Stimulated activated CD4-positive, alpha-beta T cell treated with anti-CD3 and anti-CD28 coated beads, Interleukin-15, amount 100 ng/mL, for 48 hours (primary cell): ENCODE measurements at regions not wholly inside any gene's neighbourhood (a gene's known extent, or its start where the extent isn't known, plus 50 kb on each side); places are given as distances from the start of the nearest gene placed in this dataset.
"Not testable (repeated sequence)": the region's sequence is repeated elsewhere in the genome, so short reads cannot be mapped to it uniquely, and the experiment has no call there.

Source experiments
- DNase-seq, 2 donors: peaks; one replicate each; pipeline ENCODE4 v3.0.0-alpha.2; 2020; ENCODE audit warnings: low read depth in 2 of 2

DNA sequence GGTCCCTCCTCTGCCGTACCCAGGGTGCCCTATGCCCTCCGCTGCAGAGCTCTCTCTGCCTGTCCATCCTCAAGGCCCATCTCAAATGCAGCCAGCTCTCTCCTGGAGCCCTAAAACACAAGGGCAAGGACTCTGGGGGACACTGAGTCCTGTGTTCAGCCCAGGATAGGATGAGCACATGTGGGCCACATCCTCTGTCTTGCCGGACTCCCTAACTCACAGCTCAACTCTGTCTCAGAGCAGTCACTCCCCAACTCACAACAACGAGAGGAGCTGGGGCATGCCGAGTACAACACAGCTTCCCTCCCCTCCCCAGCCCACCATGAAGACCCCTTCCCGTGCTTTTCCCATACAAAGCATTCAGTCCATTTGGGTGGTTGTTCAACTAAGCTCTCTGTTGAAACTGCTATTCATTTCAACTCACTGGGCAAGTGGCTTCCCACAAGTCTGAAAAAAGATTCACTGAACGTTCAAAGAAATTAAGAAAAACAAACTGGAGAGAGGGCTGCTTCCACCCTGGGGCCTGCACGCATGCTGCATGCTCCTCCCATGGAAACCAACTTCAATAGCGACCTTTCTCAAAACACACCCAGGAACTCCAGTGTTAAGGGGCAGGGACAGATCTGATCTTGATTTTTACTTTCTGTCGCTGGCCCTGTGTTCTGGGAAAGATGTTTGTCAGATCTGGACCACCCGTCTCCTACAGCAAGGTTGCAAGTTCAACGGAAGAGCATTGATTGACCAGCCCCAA, 124.3 kb upstream of the IGF1R start:
- no peak for DNase-seq

DNA sequence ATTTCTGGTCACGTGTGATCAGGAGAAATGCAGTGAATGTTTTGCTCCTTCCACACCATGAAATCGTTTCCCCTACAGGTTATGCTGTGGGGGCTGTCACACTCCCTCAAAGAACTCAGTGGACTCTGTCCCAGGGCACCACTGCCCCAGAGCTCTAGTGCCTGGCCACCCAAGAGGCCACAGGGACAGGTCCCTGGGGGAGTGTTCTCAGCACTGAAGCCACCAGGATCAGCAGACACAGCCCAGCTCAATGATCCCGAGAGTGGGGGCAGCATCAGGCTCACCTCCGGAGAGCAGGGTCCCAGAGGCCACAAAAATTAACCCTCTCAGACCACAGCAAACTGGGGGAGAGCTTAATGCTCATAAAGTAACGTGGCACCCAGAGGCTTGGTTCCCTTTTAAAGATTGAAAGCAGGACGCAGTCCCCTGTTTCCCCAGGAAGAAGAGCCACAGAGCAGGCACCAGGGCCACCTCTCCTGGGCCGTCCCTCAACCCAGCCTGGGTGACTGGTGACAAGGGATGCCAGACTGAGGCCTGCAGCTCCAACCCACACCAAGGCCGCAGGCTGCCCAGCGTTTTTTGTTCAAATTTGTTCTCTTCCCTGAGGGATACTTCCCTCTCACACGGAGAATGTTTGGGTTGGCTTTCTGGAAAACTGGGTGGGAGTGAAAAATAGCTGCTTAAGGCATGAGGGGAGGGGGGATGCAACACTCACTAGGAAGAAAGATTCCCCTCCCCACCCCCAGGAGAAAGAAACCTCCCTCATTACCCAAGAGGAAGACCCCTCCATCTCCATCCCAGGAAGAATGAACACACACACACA, 123.3 kb upstream of the IGF1R start:
- DNase-seq, result no peak

DNA sequence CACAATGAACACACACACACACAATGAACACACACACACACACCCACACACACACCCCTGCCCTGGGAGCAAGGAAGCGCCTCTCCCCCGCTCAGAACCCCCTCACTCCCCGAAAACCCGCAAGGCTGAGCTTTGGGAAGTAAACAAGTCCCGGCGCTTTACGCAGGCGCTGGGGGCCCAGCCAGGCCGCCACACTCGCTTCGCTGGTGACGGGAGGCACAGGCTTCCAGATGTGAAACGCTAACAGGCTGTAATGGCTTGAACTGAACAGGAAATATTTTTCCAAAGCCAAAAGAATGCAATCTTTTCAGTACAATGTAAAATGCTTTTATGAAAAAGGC, 122.7 kb upstream of the IGF1R start:
- no peak for DNase-seq

DNA sequence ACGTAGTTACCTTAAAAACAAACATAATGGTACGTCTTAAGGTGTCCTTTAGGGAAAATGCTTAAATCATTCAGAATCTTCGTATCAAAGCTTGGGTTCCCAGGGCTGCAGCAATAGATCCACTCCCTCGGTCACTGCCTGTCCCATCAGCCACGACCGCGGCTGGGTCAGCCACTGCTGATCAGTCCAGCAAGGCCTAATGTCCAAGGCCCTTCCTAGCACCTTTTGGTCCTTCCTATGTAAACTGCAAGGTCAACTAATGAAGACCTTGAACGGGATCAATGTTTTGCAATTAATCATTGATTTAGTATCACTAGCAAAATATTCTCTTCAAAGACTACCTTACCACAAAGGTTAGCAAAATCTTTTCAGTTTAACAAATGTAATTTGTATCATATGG, 122.2 kb upstream of the IGF1R start:
- no peak for DNase-seq

DNA sequence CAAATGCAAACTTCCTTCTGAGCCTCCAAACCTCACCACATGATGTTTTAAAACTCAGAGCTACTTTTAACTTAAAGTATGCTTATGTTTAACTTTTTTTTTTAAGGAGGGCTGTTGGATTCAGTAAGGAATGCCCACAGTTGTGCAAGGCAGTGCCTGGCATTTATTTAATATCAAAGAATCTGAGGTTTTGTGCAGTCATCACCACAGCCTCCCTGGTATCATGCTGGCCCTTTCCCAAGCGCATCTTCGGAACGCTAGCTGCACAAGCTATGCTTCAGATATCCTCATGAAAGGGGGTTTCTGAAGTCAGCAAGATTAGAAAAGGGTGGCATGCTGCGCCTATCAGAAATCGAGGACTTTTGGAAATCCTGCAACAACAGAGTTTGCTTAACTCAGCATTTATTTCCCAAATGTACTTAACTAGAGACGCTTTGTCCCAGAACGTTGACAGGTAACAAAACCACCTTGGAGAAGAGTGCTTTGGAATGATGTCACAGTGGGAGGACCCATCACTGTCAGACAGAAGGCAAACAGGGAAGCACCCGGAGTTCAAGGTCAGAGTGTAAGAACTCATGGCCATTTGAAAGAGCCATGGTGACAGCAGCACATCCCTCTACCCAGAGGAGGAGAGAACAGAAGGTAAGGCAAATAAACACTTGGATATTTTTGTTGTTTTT, 120.2 kb upstream of the IGF1R start:
- DNase-seq, result no peak

DNA sequence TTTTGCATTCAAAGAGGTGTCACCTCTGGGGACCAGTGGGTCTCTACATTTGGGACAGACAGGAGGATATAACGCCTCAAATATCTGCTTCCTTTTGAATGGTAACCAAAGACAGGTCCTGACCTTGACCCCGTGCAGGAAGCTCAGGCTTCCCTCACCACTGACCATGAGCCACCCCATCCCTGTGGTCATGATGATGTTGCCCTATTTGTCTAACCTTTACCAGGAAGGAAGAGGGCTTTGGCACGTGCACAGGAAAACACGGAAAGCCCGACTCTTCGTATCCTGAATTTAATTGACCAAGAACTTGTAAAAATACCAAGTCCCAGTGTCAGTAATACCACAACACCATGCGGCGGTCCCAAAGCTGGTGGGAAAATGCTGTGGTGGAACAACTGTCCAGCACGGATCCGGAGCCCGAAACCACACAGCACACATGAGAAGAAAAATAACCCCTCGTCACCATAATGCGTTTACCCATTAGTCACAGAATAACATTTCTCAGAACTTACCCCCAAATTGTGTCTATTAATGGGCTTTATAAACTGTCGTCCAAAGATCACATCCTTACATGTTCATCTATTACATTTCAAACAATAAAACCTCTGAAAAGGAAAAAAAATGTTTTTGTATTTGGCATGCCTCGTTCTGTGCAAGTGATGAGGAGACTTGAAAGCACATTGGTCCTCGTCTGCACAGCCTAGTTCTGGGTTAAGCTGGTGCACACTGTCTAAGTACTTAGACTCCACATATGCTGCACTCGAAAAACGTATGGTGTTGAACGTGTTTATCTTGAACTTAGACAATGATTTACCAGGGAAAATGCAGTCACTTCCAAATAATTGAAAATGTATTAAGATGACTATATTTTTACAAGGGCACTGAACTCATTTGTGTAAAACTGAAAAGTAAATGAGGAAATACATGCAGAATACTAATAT, 118.9 kb upstream of the IGF1R start:
- DNase-seq, result no peak

DNA sequence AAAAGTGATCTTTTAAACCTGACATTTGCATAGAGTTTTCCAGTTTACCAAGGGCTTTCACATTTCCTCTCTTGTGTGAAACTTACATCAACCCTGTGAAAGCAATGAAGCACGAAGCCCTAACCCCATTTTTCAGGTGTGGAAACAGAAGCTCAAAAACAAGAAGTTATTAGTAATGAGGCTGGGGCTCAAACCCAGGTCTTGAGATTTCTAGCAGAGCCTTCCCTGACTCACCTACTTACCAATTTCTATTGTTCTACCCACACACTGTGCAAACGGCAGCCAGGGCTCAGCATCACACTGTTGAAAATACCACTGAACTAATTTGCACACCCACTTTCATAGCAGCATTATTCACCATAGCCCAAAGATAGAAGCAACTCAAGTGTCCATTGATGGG, 117.8 kb upstream of the IGF1R start:
- peak in 1 of 2 donors; percentile 7 for DNase-seq

DNA sequence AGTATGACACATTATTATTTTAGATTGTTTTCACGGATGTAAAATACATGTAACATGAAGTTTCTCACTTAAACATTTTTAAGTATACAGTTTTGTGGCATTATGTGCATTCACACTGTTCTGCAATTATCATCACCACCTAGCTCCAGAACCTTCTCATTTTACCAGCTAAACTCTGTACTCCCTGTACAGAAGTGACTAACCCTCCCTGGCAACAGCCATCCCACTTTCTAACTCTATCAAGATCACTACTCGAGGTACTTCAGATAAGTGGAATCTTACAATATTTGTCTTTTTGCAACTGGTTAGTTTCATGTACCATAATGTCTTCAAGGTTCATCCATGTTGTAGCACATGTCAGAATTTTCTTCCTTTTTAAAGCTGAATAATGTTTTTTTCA, 116.3 kb upstream of the IGF1R start:
- DNase-seq, result no peak

DNA sequence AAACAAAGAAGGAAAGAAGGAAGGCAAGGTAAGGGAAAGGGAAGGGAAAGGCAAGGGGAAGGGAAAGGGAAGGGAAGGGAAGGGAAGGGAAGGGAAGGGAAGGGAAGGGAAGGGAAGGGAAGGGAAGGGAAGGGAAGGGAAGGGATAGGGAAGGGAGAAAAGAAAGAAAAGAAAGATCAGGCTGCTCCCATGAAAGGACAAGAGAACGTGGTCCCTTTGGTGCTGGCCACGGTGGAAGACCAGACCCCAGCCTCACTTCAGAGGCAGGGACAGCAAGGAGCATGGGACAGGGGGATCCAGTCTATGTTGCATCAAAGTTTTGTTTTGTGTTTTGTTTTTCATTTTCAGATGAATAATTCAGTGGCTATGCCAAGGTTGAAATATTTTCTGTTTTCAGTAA, 111.4 kb upstream of the IGF1R start:
- no peak for DNase-seq

DNA sequence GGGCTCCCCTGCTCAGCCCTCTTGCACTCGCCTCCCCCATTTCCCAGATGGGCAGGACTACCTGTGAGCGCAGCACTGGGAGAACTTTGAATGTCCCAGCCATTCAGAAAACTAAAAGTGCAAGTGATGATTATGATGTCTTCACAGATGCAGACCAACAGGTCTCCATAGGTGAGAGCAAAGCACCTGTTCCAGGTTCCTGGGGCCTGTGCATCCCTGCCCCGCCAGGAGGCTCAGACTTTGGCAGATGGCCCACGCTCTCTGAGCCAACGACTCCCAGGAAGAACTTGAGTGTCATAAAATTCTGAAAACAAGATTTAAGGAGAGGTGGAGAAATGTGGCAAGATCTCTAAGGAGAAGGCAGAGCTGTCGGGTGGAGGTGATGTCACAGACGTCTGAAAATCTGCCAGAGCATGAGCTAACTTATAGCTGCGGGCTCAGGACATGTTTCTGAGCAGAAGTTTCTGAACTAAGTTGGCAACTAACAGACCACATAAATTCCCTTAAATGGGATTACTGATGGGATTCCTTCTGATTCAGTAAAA, 110.8 kb upstream of the IGF1R start:
- DNase-seq, result no peak

DNA sequence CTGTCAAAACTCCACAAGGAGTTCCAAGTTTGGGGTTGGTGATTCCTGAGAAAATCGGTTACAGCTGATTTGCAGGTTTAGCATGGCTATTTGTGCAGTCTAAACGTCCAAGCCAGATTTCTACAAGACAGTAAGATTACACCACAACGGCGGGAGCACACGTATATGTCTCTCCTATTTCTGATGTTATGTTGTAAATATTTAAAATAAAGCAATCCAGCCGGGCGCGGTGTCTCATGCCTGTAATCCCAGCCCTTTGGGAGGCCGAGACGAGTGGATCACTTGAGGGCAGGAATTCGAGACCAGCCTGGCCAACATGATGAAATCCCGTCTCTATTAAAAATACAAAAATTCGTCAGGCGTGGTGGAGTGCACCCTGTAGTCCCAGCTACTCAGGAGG, 106.8 kb upstream of the IGF1R start:
- no peak for DNase-seq

DNA sequence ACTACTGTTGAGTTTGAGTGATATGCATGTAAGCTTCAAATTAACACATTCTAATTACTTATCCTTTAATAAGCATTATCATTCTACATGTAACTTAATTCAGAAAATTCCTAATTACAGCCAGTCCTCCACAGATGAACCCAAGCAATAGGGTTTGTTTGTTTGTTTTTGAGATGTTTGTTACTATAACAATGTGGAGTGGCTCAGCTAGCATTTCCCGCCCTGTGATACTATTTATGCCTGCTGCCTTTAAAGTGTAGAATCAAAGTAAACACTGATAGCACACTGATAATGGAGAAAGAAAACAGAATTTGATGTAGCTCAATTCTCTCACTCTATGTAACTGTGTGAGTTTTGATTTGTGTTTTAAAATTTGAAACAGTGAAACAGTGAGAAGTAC, 105.1 kb upstream of the IGF1R start:
- DNase-seq, result no peak

DNA sequence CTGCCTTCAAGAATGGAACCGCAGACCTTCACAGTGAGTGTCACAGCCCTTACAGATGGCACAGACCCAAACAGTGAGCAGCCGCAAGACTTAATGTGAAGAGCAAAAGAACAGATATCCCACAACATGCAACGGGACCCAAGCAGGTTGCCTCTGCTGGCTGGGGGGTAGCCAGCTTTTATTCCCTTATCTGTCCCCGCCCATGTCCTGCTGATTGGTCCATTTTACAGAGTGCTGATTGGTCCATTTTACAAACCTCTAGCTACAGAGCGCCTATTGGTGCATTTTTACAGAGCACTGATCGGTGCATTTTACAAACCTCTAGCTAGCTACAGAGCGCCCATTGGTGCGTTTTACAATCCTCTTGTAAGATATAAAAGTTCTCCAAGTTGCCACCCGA, 102.0 kb upstream of the IGF1R start:
- DNase-seq, result no peak

DNA sequence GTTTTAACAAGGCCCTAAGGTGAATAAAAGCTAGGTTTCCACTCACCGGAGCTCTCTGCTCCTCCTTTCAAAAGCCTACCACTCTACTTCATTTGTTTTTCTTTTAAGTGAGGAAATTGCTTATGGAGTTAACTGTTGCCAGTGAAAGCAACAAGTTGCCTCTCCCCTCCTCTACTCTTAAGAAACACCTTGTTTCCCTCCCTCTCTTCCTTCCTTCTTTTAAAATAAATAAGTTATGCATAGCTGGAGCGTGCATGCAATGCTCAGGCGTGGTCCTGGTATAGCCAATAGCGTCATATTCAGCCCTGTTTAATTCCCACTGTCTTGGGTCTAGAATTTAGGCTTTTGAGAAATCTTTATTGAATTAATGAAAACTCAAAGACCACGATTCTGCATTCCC, 101.1 kb upstream of the IGF1R start:
- no peak for DNase-seq

DNA sequence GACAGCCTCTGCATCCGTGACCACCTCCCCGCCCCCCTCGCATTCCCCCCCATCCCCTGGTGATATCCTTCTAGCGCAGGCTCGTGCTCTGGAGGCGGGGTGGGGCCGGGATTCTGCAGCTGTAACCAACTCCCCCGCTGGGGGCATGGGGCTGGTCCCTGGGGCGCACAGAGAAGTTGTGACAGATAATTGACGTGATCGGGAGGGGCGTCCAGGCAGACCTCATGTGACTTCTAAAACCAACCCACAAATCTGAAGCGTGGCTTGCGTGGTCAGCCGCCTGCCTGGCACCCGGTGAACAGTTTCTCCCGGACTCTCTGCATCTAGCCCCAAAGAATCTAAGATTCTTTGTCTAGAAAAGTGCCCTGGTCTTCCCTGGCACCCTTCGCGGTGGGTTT, 100.6 kb upstream of the IGF1R start:
- no peak for DNase-seq

DNA sequence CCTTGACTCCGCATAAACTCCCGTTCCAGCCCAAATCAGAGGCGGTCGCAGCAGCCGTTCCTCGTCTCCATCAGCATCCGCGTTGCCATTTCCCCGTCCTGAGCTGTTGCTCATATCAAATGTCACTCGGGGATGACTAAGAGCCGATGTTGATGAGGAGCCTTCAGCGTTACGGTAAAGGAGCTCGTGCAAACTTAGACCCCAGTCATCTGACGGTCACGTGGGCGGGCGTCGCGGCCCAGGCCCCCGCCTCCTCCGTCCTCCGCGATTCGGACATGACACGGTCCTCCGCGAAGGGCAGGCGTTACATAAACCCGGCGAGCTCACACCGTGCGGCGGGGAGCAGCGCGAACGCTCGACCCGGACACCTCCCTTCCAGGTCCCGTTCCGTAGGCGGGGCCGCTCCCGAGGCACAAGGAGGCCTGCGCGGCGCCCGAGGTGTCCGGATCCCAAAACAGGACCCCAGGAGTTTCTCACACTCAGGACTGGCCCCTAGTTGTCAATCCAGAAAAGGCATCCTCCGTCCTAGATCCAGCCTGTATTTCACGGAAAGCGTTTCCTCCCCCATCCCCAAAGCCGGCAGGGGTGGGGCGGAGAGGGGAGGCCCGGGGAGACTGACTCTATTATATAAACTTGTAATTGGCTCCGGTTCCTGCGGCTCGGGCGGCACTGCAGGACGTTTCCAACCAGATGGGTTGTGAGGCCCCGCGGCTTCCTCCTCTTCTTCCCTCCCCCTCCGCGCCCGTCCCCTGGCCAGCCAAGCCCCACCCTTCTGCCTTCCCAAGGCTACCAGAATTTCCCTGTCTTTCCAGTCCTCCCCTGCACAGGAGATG, 100.0 kb upstream of the IGF1R start:
- peak; percentile 48 to 52 for DNase-seq

DNA sequence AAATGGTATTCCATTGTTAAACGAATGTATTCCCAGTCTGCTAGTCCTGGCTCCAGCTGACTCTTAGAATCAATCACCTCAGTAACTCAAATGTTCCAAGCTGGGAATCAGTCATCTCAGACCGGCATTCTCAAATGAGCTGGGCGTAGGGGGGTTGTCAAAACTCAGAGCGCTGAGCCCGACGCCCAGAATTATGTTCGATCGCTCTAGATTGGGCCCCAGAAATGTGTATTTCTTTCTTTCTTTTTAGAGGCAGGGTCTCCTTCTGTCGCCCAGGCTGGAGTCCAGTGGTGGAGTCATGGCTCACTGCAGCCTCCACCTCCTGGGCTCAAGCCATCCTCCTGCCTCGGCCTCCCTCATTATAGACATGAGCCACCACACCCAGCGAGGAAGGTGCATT, 99.3 kb upstream of the IGF1R start:
- no peak for DNase-seq

DNA sequence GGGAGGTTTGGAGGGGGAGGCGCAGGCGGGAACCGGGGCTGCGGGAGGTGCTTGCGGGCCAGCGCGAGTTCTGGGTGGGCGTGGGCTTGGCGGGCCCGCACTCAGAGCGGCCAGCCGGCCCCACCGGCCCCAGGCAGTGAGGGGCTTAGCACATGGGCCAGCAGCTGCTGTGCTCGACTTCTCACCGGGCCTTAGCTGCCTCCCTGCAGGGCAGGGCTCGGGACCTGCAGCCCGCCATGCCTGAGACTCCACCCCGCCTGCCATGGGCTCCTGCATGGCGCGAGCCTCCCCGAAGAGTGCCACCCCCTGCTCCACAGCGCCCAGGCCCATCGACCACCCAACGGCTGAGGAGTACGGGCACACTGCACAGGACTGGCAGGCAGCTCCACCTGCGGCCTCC, 98.6 kb upstream of the IGF1R start:
- no peak for DNase-seq

DNA sequence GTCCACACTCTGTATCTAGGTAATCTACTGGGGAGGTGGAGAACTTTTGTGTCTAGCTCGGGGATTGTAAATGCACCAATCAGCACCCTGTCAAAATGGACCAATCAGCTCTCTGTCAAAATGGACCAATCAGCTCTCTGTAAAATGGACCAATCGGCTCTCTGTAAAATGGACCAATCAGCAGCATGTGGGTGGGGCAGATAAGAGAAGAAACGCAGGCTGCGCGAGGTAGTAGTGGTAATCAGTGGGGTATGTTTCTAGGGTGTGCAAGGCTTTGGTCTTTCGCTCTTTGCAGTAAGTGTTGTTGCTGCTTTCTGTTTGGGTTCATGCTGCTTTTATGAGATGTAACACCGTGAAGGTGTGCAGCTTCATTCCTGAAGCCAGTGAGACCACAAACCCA, 98.0 kb upstream of the IGF1R start:
- not testable (repeated sequence) for DNase-seq

DNA sequence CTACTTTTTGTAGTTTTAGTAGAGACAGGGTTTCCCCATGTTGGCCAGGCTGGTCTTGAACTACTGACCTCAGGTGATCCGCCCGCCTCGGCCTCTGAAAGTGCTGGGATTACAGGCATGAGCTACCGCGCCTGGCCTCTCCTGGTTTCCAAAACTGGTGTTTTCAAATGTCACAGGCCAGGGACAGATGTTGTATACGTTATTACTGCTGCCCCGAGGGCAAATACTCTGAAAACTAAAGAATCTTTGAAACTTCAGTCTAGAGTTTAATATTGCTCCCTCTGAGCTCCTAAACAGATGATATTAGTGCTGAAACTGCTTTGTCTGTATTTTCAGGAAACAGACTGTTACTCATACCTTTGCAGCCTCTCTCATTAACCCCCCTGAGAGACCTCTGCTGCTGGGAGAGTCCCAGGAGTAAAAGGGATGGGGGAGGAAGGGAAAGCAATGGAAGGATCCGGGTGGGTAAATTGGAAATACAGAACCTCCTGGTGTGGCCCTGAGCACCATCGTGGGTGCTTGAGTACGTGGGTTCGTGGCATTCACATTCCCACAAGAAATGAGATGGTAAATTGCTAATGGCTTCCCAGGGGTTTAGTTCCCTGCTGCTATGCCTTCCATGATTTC, 96.3 kb upstream of the IGF1R start:
- no peak for DNase-seq
